Body of pancreas (tissue), 4 donors: ENCODE measurements at regions not wholly inside any gene's neighbourhood (a gene's known extent, or its start where the extent isn't known, plus 50 kb on each side); places are given as distances from the start of the nearest gene placed in this dataset.
"Not testable (repeated sequence)": the region's sequence is repeated elsewhere in the genome, so short reads cannot be mapped to it uniquely, and the experiment has no call there.

Experiments
- ATAC-seq: fragments of 150-250 bp; one replicate; pipeline ENCODE4 v1.9.1; 2016
- DNase-seq, 4 donors: peaks; one replicate each; pipeline ENCODE4 v3.0.0-alpha.2; 2019
- H3K27ac ChIP-seq, 4 donors: fragments of 200-600 bp; sonication (generic); 1 replicate in 3 of 4; 2 replicates in 1 of 4; pipeline versions ENCODE4 v1.5.1 to v1.6.1; 2016 to 2019; ENCODE audit warnings: mild to moderate bottlenecking in 1 of 4, mixed read lengths in 1 of 4, moderate library complexity in 1 of 4
- H3K27me3 ChIP-seq, 2 donors: fragments of 200-600 bp; sonication (generic); one replicate each; pipeline ENCODE4 v1.6.0; 2016; ENCODE audit warnings: mild to moderate bottlenecking in 1 of 2
- H3K36me3 ChIP-seq, 2 donors: fragments of 200-600 bp; sonication (generic); replicated peaks in 1 of 2; 2 replicates each; pipeline ENCODE4 v1.5.1; 2016; ENCODE audit warnings: low read depth in 2 of 2; ENCODE audit not compliant: insufficient read depth in 1 of 2
- H3K4me1 ChIP-seq: fragments of 200-600 bp; sonication (generic); one replicate; pipeline ENCODE4 v1.6.0; 2016
- H3K4me3 ChIP-seq, 2 donors: fragments of 200-600 bp; sonication (generic); 1 replicate in 1 of 2; 2 replicates in 1 of 2; pipeline ENCODE4 v1.5.1; 2016 to 2019
- H3K9me3 ChIP-seq, 3 donors: fragments of 200-600 bp; sonication (generic); 1 replicate in 2 of 3; 2 replicates in 1 of 3; pipeline ENCODE4 v1.5.1; 2016
- CTCF ChIP-seq, 7 experiments: fragments of 450-650 bp in 4 of 7; fragments of 200-600 bp in 3 of 7; sonication (generic) in 3 of 7; IDR thresholded peaks; one replicate each; pipeline ENCODE4 v1.5.1; 2016 to 2019; ENCODE audit warnings: antibody characterized with exemption in 7 of 7
- POLR2A ChIP-seq, 3 donors: fragments of 450-650 bp; IDR thresholded peaks; one replicate each; pipeline ENCODE4 v1.6.1; 2016; ENCODE audit warnings: antibody characterized with exemption in 3 of 3, mild to moderate bottlenecking in 2 of 3
- WGBS, 2 donors: methylation state at CpG; one replicate each; pipeline ENCODE4 v1.1.5; 2017; 5-methylcytosine and 5-hydroxymethylcytosine counted together
- intact Hi-C: fragments of 100-400 bp; cut with DNase I; formaldehyde crosslinking; loops from one replicate; pipeline ENCODE4 v1.15.1; 2023

- TF ChIP-seq POLR2A (IDR thresholded peaks at IDR 0.05) (no peak), CTCF (IDR thresholded peaks at IDR 0.05) (no peak)
- no peaks in the 10 kb centered on the region for H3K36me3 ChIP-seq
- H3K4me3 ChIP-seq = no peak overlapping the region
- H3K4me1 ChIP-seq = no peaks in the 10 kb centered on the region
- ATAC-seq (no peak), DNase-seq (no peak)
- H3K27me3 ChIP-seq = no peaks in the 10 kb centered on the region
- 57 to 77% methylated on average over 3 of the region's 3 CpGs for WGBS, 2 donors
- H3K27ac ChIP-seq = no peak overlapping the region
- H3K9me3 ChIP-seq = no peaks in the 10 kb centered on the region
- intact Hi-C loops = no loop called here
Observed at GRCh38 chr13:110984798-110985197, 69.9 kb upstream of the ANKRD10 start.

GRCh38 chr13:110984381-110984780 lies 69.5 kb upstream of the ANKRD10 start:
- DNase-seq = no peak
- no peak overlapping the region for H3K4me3 ChIP-seq
- no peaks in the 10 kb centered on the region for H3K27me3 ChIP-seq
- TF ChIP-seq CTCF (IDR thresholded peaks at IDR 0.05) (no peak), POLR2A (IDR thresholded peaks at IDR 0.05) (no peak)
- H3K36me3 ChIP-seq = no peaks in the 10 kb centered on the region
- ATAC-seq = no peak
- 66 to 81% methylated on average over 5 of the region's 5 CpGs for WGBS, 2 donors
- H3K27ac ChIP-seq = no peak overlapping the region
- no peaks in the 10 kb centered on the region for H3K4me1 ChIP-seq
- intact Hi-C loops = no loop called here
- H3K9me3 ChIP-seq = no peaks in the 10 kb centered on the region

- no peak for DNase-seq
- 51 to 53% methylated on average over 4 of the region's 4 CpGs for WGBS, 2 donors
- Histone ChIP-seq H3K4me3 (no peak overlapping the region), H3K9me3 (no peaks in the 10 kb centered on the region), H3K27ac (no peak overlapping the region), H3K36me3 (no peaks in the 10 kb centered on the region), H3K27me3 (no peaks in the 10 kb centered on the region), H3K4me1 (no peaks in the 10 kb centered on the region)
- intact Hi-C loops = no loop called here
- no peak for ATAC-seq
- TF ChIP-seq POLR2A (IDR thresholded peaks at IDR 0.05) = no peak
- TF ChIP-seq CTCF (IDR thresholded peaks at IDR 0.05) = no peak
Observed at GRCh38 chr13:110983241-110983640, 68.4 kb upstream of the ANKRD10 start.

DNA sequence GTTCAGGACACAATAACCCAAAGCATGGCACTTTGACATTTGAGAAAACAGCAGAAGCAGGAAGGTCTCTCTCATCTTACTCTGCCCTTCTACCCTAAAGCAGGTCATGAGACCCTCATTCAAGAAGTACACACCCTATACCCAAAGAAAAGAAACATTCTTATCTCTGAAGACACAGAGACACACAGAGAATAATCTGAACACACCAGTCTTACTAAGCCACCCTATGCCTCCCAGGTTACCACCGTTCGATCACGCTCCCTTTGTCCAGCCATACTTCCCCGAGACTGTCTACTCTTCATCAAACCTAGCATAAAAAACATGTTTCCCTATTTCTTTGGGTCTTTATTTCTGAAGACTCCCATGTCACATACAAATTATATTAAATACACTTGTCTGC lies 66.5 kb upstream of the ANKRD10 start:
- WGBS, 2 donors = 87 to 90% methylated on average over 4 of the region's 4 CpGs
- Histone ChIP-seq H3K4me3 (no peak overlapping the region), H3K36me3 (no peaks in the 10 kb centered on the region), H3K27me3 (no peaks in the 10 kb centered on the region), H3K4me1 (no peaks in the 10 kb centered on the region), H3K27ac (no peak overlapping the region), H3K9me3 (no peaks in the 10 kb centered on the region)
- no peak for ATAC-seq
- no peak for TF ChIP-seq CTCF (IDR thresholded peaks at IDR 0.05)
- TF ChIP-seq POLR2A (IDR thresholded peaks at IDR 0.05) = no peak
- DNase-seq = no peak
- intact Hi-C loops = no loop called here

DNA sequence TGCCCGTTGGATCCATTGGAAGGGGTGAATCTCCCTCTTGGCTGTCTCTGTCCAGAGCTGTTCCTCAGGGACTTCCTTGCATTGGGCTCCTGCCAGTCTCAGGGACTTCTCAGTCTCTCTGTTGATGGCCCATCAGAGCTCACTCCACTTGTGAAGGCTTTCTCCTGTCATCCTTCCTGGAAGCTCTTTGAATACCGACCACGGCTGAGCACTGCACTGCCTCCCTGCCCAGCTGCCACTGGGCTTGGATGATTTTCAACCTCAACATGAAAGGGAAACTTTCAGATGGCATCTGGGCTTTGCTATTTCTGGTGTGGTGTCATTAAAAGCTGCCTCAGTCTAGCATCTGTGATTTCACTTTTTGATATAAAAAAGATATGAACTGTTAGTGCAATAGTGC lies 66.1 kb upstream of the ANKRD10 start:
- no peak for DNase-seq
- no peaks in the 10 kb centered on the region for H3K4me1 ChIP-seq
- H3K27ac ChIP-seq = no peak overlapping the region
- intact Hi-C loops = no loop called here
- TF ChIP-seq POLR2A (IDR thresholded peaks at IDR 0.05) = no peak
- TF ChIP-seq CTCF (IDR thresholded peaks at IDR 0.05) = no peak
- ATAC-seq = no peak
- 60 to 77% methylated on average over 3 of the region's 3 CpGs for WGBS, 2 donors
- H3K27me3 ChIP-seq = no peaks in the 10 kb centered on the region
- no peaks in the 10 kb centered on the region for H3K9me3 ChIP-seq
- no peaks in the 10 kb centered on the region for H3K36me3 ChIP-seq
- no peak overlapping the region for H3K4me3 ChIP-seq

GRCh38 chr13:110979149-110979548 lies 64.3 kb upstream of the ANKRD10 start:
- H3K27ac ChIP-seq, H3K4me3 ChIP-seq, H3K9me3 ChIP-seq, ATAC-seq, DNase-seq, intact Hi-C loops, H3K36me3 ChIP-seq, H3K4me1 ChIP-seq, H3K27me3 ChIP-seq: not testable (repeated sequence)
- WGBS, 2 donors = 80 to 86% methylated on average over 5 of the region's 5 CpGs
